ENCODE measurements at regions not wholly inside any gene's neighbourhood (a gene's known extent, or its start where the extent isn't known, plus 50 kb on each side); places are given as distances from the start of the nearest gene placed in this dataset.

GRCh38 chr18:10046178-10046807 is 132.5 kb downstream of the VAPA start:
- TF ChIP-seq USF2 (IDR thresholded peaks at IDR 0.05; ENCODE audit: low read depth, low read length) (no peak), MAFK (IDR thresholded peaks at IDR 0.05; ENCODE audit: low read depth, low read length) (no peak), MAZ (IDR thresholded peaks at IDR 0.05; ENCODE audit: borderline replicate concordance, low read depth, low read length) (no peak), NFE2L2 (IDR thresholded peaks at IDR 0.05; ENCODE audit: low read depth, low read length) (no peak), RAD21 (IDR thresholded peaks at IDR 0.05; ENCODE audit: low read length) (no peak), RCOR1 (IDR thresholded peaks at IDR 0.05; ENCODE audit: insufficient replicate concordance, low read length) (no peak)
- Histone ChIP-seq H3K27me3 (ENCODE audit: control insufficient read depth, insufficient read depth, low read length) (no peaks in the 10 kb centered on the region), H3K4me2 (ENCODE audit: low read depth, low read length) (no peak overlapping the region), H3K4me3 (ENCODE audit: insufficient read depth, low read depth, low read length) (no peak overlapping the region), H3K14ac (replicated peaks; ENCODE audit: low read depth, low read length) (peak overlapping the region; percentile 93), H4K91ac (ENCODE audit: insufficient read depth, low read depth, low read length) (peak overlapping the region; percentile 86), H3K23ac (ENCODE audit: low read depth, low read length) (no peak overlapping the region), H3K9me1 (ENCODE audit: insufficient read depth, low read length) (peaks cover 10% of the 10 kb centered on the region), H2BK5ac (ENCODE audit: low read depth, low read length, poor library complexity, severe bottlenecking) (no peak overlapping the region), H3K56ac (ENCODE audit: extremely low read depth, insufficient read depth, low read length) (no peak overlapping the region), H3K9me3 (ENCODE audit: control insufficient read depth, insufficient read depth, low read length) (peaks cover 9% of the 10 kb centered on the region), H2BK15ac (ENCODE audit: low read depth, low read length) (peak overlapping the region; percentile 90; the same call in 2 of the 3 replicates), H3K79me1 (ENCODE audit: low read depth in 1 of 2, low read length in 2 of 2) (no peaks in the 10 kb centered on the region), H4K5ac (ENCODE audit: low read depth, low read length) (no peak overlapping the region), H3K4ac (ENCODE audit: low read depth, low read length) (peak overlapping the region; percentile 95), H3K18ac (ENCODE audit: low read depth, low read length) (peak overlapping the region; percentile 82), H4K8ac (ENCODE audit: low read depth in 2 of 2, low read length in 2 of 2) (peak overlapping the region; percentile 48 to 78; a peak in 3 of 4 replicates), H3K36me3 (ENCODE audit: control insufficient read depth, insufficient read depth, low read length) (no peaks in the 10 kb centered on the region), H2BK120ac (ENCODE audit: low read depth, low read length) (peak overlapping the region; percentile 97), H2AK9ac (replicated peaks; ENCODE audit: low read depth, low read length, poor library complexity) (peak overlapping the region; percentile 17), H2BK20ac (ENCODE audit: low read depth, low read length) (peak overlapping the region; percentile 98), H2AFZ (replicated peaks; ENCODE audit: low read length, poor library complexity) (no peak overlapping the region), H3K27ac (ENCODE audit: insufficient read depth, low read length) (no peak overlapping the region), H3K9ac (ENCODE audit: low read depth, low read length) (no peak overlapping the region), H4K20me1 (ENCODE audit: insufficient read depth, low read length) (no peaks in the 10 kb centered on the region), H2AK5ac (ENCODE audit: low read depth, low read length) (peak overlapping the region; percentile 89), H3K4me1 (ENCODE audit: control insufficient read depth, insufficient read depth, low read length) (peaks cover 18% of the 10 kb centered on the region)
- BruUV-seq (replicated peaks) = no TSS peak
- DNase-seq (no peak), ATAC-seq (ENCODE audit: low read depth) (no peak)
- dilution Hi-C loops (cut with HindIII; ENCODE audit: low sequenced_read_pairs, unreplicated experiment) (no loop called here), intact Hi-C loops (cut with micrococcal nuclease) (no loop called here), in situ Hi-C loops (cut with MboI; ENCODE audit: low sequenced_read_pairs) (no loop called here)
- ChIA-PET CTCF (no interaction called here), POLR2A (ENCODE audit: unreplicated experiment) (interaction anchor here (0.6 kb wide), 1 partner anchor 473 kb away, joined by 4 read pairs; no protein-coding TSS in a partner anchor)
- WGBS, 2 experiments (ENCODE audit: extremely low coverage in 2 of 2, insufficient read length in 1 of 2) = no CpG with 5 or more reads among the region's 13 CpGs

Measured in IMR-90 (cell line).